Fibroblast of skin of right biceps (primary cell): ENCODE measurements at regions not wholly inside any gene's neighbourhood (a gene's known extent, or its start where the extent isn't known, plus 50 kb on each side); places are given as distances from the start of the nearest gene placed in this dataset.

Experiments
- DNase-seq: peaks from one replicate; pipeline ENCODE4 v3.0.0-alpha.2; 2013

DNA sequence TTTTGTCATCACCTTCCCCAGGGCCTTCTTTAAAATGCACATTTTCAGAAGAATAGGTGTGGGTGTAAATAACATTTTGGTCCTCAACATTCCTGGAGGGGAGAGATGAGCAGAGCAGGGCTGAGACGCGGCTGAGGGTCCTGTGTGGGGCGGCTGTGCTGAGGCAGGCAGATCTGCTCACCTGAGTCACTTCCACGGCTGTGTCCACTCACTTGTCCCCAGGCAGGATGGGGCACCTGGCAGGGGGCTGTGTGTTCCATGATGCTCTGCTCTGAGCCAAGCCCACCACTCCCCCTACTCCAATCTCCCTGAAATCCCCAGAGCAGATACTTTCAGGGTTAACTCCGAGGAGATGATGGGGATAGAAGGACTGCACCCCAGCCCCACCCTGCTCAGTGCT lies 93.8 kb downstream of the GLRX3 start:
- no peak for DNase-seq

DNA sequence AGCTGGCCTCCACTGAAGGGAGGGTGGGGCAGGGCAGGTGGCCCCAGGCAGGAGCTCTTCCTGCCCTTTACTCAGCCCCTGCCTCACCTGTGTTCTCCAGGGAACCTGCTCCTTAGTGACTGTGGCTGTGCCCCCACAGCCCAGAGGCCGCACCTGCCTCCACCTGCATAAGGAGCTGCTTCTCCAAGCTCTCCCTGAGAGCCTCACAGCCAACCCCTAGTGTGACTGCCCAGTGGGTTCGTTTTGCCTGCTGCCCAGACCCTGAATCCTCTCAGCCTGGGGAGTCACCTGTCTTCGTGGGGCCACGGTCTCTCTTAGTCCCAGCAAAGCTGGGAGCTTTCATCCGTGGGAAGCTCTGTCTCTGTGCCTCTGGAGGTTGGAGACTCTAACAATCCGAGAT lies 94.4 kb downstream of the GLRX3 start:
- DNase-seq = no peak

DNA sequence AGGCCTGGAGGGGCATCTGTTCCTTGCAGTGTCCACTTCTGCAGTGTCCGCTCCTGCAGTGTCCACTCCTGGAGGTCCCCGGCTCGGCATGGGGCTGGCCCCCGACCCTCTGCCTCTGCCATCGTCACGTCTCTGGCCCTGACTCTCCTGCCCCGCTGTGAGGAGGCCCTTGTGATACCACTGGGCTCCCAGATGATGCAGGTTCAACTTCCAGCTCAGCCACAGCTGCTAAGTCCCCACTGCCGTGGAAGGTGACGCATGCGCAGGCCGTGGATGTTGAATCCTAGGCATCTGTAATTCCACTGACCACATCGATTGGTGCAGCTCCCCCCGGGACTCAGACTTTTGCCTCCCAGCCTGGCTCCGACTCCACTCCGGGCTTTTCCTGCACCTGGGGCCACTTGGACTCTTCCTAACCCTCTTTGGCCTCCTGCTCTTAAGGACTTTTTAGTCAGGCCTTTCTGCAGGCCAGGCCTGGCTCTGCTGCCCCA lies 95.1 kb downstream of the GLRX3 start:
- no peak for DNase-seq

DNA sequence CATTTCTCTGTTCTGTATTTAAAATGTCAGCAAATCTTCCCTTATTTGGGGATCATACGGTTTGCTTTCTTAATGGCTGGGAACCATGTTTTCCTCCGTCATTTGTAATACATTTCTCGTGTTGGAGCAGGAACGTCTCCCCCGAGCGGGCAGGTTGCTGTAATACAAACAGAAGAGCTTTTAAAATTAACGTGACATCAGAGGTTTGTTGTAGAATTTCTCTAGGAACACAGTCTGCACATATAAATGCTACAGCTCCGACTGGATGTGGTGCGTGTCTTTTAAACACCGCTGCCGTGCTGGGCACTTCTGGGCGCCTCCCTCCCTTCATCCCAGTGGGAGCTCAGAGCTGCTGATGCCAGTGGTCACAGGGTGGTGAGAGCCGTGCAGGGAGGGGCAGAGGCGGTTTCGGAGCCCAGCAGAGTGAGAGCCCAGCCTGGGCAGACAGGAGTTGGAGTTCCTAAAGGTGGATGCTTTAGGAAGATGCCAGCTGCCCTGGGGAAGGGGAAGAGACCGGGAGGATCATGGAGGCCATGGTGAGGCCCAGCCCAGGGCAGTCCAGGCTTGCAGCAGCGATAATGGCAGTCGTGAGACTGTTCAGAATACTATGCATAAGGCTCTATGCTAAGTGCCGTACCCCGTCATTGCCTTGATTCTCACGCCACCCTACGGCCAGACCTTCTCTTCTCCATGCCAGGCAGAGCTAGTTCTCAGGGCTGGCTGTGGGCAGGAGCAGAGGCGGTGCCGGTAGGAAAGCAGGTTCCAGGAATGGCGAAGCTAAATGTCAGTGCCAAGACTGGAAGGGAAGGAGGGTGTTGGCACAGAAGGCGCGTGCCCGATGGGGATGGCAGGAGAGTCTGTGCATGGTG lies 96.2 kb downstream of the GLRX3 start:
- no peak for DNase-seq

DNA sequence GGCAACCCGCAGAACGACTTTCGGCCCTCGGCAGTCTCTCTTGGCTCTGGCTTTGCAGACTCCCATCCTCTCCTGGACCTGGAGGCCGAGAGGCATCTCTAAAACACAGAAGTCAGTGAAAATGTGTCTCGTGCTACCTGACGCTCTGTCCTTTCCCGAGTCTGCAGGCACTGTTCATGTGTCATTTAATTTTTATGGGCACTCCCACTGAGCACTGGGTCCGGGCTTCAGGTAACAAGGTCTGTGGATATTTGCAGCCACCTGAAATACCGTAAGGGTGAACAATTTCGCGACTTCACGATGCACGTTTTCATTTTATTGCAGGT lies 96.8 kb downstream of the GLRX3 start:
- DNase-seq = no peak

DNA sequence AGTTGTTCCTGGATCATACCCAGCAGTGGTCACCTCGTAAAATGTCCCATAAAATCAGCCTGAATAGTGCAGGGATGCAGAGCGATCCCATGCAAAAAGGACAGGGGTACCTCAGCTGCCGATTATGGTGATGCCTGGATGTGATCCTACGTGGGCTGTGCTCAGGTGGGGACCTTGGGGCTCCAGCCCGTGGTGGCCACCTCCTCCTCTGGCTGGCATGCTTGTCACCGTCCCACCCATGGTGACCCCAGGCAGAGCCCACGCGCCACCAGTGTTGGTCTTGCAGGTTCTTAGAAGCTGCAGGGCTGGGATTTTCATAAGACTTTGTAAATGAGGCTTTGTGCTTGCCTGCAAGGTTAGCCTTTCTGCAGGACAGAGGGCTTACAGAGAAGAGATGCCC lies 97.2 kb downstream of the GLRX3 start:
- no peak for DNase-seq

DNA sequence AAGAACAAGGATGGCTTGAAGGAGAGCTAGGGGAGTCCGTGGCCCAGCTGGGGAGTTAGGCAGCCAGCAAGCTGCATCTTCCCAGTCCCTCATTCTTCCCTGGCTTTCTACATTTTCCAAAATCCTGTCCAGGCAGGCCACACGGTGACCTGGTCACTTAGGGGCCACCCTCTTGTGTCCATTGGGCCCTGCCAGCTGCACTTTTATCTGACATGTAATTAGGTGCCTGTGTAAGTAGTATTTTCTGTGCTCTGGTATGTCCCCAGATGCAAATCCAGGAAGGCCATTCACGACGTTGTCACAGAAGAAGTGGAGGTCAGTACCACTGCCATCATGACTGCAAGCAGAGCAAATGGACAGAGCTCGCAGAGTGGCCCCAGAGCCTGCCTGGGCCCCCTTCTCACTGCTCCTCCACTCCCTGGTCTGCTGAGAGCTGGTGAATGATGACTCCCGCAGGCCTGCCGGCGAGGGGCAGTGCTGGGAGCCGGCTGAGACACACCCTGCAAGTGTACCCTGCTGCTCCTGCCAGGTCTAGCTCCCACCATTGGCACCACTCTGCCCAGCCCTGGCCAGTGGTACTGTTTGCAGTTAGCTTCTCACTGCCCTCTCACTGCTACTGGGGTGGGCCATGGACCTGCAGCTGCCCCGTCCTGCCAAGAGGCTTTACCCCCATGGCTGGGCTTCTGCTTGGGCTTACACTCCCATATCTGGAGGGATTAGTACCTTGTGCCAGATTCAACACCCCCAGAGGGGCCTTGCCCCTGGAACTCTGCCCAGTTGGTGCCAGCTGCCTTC lies 98.2 kb downstream of the GLRX3 start:
- no peak for DNase-seq

DNA sequence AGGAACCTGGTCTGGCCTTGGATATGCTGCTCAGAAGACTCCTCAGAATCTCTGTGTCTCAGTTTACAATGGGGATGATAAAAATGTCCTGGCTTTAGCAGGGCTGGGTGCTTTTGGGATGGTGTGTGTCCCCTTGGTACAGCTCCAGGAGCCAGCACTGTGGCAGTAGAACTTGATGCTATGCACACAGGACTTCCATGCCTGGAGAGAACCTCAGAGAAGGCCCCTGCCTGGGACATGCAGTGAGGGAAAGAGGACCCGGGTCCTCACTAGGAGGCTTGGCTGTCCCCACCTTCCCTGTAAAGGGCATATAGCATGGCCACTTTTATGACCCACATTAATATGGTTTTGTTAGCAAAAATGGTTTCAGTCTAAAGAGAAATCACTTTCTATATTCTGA lies 100.5 kb downstream of the GLRX3 start:
- DNase-seq = no peak

DNA sequence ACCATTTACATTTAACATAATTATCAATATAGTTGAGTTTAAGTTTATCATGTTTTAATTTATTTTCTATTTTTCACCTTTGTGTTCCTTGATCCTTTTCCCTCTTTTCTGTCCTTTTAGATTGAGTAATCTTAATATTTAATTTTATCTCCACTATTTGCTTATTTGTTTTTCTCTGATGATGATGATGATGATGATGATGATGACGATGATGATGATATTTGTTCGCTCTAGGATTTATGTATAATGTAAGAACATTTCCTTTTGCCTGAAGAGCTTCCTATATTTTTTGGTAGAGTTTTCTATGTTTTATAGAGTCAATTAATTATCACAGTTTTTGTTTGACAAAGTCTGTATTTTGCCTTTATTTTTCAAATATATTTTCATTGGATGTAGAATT lies 104.2 kb downstream of the GLRX3 start:
- no peak for DNase-seq

DNA sequence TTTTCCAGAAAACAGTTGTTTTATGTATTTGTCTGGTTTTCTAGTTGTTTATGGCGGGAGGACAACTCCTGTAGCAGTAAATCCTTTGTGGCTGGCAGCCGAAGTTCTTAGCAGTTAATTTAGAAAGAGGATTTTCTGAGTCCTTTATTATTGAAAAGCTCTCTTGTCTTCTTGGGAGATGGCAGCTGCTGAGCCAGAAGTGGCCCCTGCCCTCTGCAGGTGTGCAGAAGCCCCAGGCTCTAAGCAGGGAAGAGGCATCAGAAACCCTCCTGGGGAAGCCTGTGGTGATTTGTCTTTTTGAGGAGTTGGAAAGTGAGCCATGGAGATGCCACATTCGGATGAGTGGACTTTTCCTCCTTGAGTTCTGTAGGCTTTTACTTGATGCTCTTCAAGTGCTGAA lies 106.3 kb downstream of the GLRX3 start:
- DNase-seq = no peak

DNA sequence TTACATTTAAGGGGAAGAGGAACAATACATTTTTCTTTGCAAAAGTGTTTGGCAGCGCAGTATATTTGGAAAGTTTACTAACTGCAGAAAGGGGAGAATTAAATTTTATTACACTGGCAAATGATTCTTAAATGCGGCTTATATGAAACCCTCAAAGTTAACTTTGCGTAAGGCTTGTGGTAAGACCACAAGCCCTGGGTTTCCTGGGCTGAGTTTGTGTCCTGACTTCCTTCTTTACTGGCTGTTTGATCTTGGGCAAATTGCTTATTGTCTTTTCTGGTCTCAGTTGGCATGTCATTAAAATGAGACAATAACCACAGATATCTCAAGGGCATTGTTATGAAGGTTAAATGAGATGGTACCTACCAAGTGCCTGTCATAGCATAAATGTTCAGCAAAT lies 106.8 kb downstream of the GLRX3 start:
- no peak for DNase-seq

DNA sequence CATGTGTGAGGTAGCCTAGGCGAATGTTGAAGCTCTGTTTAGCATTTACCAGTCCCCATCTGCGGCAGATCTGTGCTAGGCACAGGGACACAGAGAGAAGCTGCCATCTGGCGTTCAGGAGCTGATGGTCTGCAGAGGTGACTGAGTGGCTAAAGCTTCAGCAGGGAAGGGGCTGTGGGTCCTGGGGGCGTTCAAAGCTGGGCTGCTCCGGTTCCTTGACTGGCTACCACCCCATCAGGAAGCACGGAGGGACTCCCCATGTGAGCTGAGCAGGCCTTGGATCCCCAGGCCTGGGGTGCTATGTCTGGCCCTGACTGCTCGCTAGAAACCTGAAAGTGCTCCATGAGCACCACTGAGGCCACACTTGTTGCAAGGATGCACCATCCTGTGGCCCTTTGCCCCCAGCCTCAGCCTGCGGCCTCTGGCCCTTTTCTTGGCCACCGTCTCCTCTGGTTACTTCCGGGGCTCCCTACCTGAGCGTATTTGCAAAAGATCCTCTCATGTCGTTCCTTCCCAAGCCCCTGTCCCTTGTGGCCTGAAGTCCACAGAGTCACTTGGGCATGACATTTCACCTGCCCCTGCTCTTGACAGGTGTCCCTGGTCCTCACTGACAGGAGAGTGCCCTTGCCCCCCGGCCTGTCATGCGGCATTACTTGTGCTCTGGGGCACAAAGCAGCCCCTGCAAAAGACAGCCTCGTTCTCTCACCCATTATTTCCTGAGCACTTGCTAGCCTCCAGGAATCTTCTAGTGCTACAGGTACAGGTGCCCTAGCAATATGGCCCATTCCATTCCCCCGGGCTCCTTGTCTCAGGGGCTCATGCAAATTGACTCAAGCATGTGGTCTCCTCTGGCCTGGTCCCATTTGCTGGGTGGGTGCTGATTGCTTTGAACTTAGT lies 108.1 kb downstream of the GLRX3 start:
- no peak for DNase-seq

DNA sequence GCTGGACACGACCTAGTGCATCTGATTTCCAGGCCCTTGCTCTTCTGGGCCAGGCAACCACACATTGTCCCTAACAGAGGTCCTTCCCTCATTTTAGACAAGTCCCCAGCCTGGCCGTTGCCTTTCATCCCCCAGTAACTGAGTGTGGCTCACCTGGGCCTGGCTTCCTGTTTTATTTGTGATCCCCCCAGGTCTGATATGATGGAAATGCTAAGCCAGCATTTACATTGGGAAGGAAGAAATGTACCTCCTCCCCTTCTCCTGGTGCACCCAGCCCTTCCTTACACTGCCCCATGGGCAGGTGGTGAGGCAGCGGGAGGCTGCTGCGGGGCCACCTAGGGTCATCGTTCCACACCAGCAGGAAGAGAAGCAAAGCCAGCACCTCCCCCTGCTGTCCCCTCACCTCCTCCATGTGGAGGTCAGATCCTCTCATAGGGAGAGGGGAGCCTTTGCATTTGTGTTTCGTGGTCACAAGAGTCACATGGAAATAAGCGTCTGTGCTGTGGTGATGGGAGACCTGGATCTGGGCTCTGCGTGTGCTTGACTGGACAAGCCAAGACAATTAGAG lies 108.8 kb downstream of the GLRX3 start:
- DNase-seq = no peak

DNA sequence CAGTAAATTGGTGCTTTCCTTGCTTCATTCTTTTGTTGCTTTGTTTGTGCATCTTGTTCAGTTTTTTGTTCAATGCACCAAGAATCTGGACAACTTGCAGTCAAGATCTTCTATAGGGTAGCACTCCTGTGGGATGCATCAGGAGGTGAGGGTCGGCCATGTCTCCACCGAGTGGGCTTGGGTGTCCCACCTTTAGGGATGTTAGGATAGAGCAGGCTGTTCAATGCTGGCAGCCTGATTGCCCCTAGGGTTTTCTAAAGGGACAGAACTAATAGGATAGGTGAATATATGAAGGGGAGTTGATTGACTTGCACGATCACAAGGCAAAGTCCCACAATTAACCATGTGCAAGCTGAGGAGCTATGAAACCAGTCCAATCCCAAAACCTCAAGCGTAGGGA lies 109.9 kb downstream of the GLRX3 start:
- no peak for DNase-seq

DNA sequence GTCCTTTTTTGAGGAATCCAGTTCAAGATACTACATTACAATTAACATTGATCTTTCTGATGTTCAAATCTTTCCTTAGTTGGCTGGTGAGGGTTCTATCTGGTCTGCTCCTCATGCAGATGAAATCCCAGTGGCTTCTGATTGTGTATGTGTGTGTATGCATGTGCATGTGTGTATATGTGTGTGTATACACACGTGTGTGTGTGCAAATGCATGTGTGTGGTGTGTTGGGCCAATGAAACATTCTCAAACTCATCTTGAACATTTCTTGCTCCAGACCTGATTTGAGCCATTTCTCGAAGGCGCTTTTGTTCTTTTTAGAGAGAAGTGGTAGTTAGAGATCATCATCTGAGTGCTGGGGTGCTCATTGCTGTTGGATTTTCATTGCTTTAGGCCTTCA lies 113.9 kb downstream of the GLRX3 start:
- no peak for DNase-seq

DNA sequence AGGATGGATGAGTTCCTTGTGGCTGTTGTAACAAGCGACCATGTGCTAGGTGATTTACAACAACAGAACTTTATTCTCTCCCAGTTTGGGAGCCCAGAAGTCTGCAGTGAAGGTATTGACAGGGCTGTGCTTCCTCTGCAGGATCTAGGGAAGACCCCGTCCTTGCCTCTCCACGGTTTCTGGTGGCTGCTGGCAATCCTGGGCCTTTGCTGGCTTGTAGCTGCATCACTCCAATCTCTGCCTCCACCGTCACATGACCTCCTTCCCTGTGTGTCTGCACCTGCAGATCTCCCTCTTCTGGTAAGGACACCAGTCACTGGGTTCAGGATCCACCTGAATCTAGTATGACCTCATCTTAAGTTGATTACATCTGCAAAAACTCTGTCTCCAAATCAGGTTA lies 115.6 kb downstream of the GLRX3 start:
- no peak for DNase-seq

DNA sequence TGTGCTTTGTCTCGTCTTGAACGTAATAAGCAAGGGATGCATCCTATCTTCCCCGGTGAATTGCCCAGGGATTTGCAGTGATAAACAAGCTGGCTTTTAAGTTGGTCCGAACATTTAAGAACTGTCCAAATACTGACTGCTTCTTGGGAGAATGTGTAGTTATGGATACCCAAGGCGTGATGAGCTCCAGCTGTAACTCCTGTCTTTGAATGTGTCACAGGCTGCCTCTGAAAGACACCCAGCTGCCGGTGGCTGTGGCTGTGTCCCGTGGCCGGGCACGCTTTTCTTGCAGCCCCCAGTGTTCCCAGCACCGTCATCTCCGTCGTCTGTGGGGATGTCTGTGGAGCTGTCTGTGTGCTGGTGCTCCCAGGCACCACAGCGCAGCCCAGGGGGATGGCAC lies 118.1 kb downstream of the GLRX3 start:
- no peak for DNase-seq

DNA sequence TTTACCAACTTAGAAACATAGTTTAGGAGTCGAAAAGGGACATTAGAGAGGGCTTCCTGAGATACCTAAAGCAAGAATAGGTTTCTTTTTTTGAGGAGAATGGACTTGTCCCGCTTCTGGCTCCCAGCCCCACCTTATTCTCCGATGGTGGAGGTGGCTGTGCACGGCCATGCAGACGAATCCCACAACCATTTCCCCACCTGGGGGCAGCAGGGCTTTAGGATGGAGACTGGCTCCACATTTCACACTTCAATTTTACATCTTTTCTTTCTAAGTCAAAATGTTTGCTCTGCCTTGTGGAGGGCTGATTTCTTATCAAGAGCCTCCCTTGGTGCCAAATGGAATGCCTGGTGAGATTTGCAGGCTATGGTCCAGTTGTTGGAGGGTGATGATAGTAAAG lies 118.5 kb downstream of the GLRX3 start:
- DNase-seq = no peak

DNA sequence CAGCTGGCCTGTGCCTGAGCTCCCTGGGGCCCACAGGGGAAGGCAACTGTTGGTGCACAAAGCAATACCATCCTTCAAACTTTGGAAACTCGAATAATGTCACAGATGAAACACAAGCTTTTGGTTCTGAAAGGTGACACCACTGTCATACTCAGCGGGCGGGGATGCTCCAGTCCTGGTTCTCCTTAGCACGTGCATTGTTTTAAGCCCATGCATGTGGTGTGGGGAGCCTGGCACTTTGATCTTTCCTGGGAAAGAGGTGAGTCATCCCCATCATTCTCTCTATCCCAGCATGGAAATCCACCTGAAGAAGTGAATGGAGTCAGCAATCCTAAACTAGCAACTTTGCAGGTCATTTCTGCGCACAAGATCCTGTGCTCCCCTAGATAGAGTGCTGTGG lies 119.6 kb downstream of the GLRX3 start:
- DNase-seq = no peak

DNA sequence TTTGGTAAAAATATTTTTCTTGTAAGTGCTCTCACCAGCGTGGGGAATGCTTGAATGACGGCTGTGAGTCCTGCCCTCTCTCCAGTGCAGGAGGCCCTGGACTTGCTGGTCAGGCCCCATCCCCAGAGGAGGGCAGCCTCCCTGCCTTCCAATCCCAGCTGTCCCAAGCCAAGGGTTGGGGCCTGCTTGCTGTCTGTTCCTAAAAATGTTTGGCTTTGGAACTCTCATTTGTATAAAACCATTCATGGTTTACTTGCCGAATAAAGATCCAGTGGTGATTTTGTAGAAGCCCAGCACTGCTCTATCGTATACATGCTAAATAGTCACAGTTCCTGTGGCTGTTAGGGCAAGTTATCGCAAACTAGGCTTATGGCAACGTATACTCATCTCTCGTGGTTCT lies 121.7 kb downstream of the GLRX3 start:
- DNase-seq = no peak

DNA sequence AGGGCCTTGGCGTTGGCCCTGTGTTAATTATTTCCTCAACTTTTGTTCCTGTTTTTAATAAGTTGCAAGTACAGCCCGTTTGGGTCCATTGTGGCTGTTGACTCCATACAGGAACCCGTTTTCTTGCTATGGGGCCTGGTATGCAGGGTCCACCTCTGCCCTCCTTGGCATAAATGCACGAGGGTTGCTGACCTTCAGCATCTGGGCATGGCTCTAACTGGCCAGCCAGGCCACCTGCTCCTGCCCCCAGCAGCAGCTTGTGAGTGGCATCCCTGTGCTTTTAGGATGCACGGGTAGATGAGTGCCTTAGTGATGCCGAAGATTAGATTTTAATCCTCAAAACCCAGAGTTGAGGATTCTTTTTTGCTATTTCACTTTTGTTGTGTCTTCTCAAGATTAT lies 123.2 kb downstream of the GLRX3 start:
- no peak for DNase-seq

DNA sequence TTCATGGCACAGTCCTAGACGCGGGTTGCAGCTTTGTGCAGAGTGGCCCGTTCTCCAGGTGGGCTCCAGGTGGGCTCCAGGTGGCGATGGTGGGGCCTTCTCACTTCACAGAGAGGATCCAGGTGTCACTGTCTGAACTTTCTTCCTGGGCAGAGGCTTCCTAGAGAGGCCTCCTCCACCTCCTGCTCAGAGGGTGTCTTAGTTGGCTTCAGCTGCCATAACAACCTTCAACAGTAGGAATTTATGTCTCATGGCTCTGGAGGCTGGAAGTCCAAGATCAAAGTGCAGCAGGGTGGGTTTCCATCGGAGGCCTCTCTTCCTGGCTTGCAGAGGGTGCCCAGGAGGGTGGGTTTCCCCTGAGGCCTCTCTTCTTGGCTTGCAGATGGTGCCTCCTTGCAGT lies 125.1 kb downstream of the GLRX3 start:
- no peak for DNase-seq

DNA sequence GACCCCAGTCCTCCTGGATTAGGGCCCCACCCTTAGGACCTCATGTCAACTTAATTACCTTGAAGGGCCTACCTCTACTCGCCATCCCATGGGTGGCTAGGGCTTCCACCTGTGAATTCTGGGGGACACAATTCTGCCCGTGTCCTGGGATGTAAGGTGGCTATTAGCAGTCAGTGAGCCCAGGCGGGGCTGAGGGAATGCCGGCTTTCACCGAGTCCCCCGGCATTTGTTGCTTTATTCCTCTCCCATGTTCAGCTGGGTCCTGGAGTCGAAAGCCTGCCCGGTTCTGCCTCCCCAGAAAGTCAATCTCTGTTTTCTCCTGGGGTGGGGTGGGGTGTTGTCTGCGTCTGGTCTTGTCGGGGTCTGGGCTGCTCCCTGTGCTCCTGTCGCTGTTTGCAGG lies 125.6 kb downstream of the GLRX3 start:
- DNase-seq = no peak
